ENCODE measurements at regions not wholly inside any gene's neighbourhood (a gene's known extent, or its start where the extent isn't known, plus 50 kb on each side); places are given as distances from the start of the nearest gene placed in this dataset.

DNA sequence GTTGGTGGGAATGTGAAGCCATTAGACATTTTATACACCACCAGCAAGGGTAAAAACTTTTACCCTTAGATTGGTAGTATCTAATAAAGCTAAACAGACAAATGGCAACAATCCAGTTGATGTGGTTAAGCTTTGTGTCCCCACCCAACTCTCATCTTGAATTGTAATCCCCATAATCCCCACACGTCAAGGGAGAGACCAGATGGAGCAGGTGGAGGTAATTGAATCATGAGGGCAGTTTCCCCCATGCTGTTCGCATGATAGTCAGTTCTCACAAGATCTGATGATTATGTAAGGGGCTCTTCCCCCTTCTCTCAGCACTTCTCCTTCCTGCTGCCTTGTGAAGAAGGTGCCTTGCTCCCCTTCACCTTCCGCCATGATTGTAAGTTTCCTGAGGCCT lies 602.3 kb downstream of the NUF2 start:
- Histone ChIP-seq H3K27me3 (replicated peaks in 2 of 5; ENCODE audit: control insufficient read depth in 4 of 5, insufficient read depth in 5 of 5, low read length in 4 of 5) (no peaks in the 10 kb centered on the region), H3K36me3 (ENCODE audit: control insufficient read depth in 4 of 4, insufficient read depth in 4 of 4, low read length in 3 of 4) (no peaks in the 10 kb centered on the region), H3K4me1 (ENCODE audit: control extremely low read depth in 1 of 4, control insufficient read depth in 4 of 4, insufficient read depth in 4 of 4, low read length in 3 of 4) (peaks cover 3 to 26% (median 10%) of the 10 kb centered on the region in 4 experiments), H3K27ac (ENCODE audit: insufficient read depth in 1 of 2, low read depth in 1 of 2, low read length in 2 of 2, poor library complexity in 1 of 2, severe bottlenecking in 2 of 2) (no peak overlapping the region), H3K9me3 (ENCODE audit: control extremely low read depth in 1 of 5, control insufficient read depth in 4 of 5, insufficient read depth in 2 of 5, low read depth in 1 of 5, low read length in 4 of 5) (no peaks in the 10 kb centered on the region), H3K4me3 (ENCODE audit: control insufficient read depth in 1 of 7, extremely low read depth in 1 of 7, insufficient read depth in 4 of 7, low read depth in 2 of 7, low read length in 6 of 7) (no peak overlapping the region)
- no peak for DNase-seq
- POLR2A ChIA-PET = no interaction called here
- CTCF ChIA-PET = no interaction called here
- WGBS (ENCODE audit: insufficient coverage) = 100% methylated on average over 2 of the region's 3 CpGs

DNA sequence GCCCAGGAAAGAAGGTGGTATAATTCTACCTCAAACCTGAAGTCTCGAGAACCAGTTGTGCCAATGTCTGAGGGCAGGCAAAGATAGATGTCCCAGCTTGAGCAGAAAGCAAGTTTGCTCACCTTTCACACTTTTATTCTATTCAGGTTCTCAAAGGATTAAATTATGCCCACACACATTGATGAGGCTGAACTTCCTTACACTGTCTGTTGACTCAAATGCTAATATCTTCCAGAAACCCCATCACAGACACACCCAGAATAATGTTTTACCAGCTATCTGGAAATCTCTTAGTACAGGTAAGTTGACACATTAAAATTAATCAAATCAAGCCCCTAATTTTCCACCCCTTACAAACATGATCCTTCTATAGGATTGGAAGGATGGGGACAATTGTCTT lies 605.7 kb downstream of the NUF2 start:
- POLR2A ChIA-PET = no interaction called here

DNA sequence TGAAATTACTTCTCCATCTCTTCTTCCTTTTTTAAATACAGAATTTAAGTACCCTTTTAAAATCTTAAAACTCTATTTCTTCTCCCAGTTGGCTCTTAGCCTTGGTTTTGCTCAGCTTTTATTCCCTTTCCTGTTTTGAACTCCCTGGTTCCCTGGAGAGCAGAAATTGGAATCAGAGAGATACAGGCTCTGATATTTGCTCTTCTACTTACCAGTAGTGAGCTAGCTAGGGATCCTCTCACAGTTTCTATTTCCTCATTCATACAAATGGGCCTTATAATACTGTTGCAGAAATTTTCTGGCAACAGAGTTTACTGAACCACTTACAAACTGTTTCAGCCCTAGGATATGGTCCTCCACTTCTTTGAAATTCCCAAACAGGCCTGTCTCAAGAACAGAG lies 606.3 kb downstream of the NUF2 start:
- Histone ChIP-seq H3K9me3 (ENCODE audit: control extremely low read depth in 1 of 5, control insufficient read depth in 4 of 5, insufficient read depth in 2 of 5, low read depth in 1 of 5, low read length in 4 of 5) (no peaks in the 10 kb centered on the region), H3K4me3 (ENCODE audit: control insufficient read depth in 1 of 7, extremely low read depth in 1 of 7, insufficient read depth in 4 of 7, low read depth in 2 of 7, low read length in 6 of 7) (no peak overlapping the region), H3K27ac (ENCODE audit: insufficient read depth in 1 of 2, low read depth in 1 of 2, low read length in 2 of 2, poor library complexity in 1 of 2, severe bottlenecking in 2 of 2) (peak overlapping the region; percentile 12 to 79), H3K27me3 (replicated peaks in 2 of 5; ENCODE audit: control insufficient read depth in 4 of 5, insufficient read depth in 5 of 5, low read length in 4 of 5) (no peaks in the 10 kb centered on the region), H3K36me3 (ENCODE audit: control insufficient read depth in 4 of 4, insufficient read depth in 4 of 4, low read length in 3 of 4) (no peaks in the 10 kb centered on the region), H3K4me1 (ENCODE audit: control extremely low read depth in 1 of 4, control insufficient read depth in 4 of 4, insufficient read depth in 4 of 4, low read length in 3 of 4) (peaks cover 3 to 18% (median 6%) of the 10 kb centered on the region in 4 experiments)
- ChIA-PET POLR2A (no interaction called here), CTCF (no interaction called here)
- no peak for DNase-seq

More for the DNA sequence above, 605.7 kb downstream of the NUF2 start:
- 89% methylated on average over 1 of the region's 1 CpG for WGBS (ENCODE audit: insufficient coverage)
- Histone ChIP-seq H3K4me1 (ENCODE audit: control extremely low read depth in 1 of 4, control insufficient read depth in 4 of 4, insufficient read depth in 4 of 4, low read length in 3 of 4) (peaks cover 3 to 23% (median 10%) of the 10 kb centered on the region in 4 experiments), H3K36me3 (ENCODE audit: control insufficient read depth in 4 of 4, insufficient read depth in 4 of 4, low read length in 3 of 4) (no peaks in the 10 kb centered on the region), H3K4me3 (ENCODE audit: control insufficient read depth in 1 of 7, extremely low read depth in 1 of 7, insufficient read depth in 4 of 7, low read depth in 2 of 7, low read length in 6 of 7) (no peak overlapping the region), H3K27me3 (replicated peaks in 2 of 5; ENCODE audit: control insufficient read depth in 4 of 5, insufficient read depth in 5 of 5, low read length in 4 of 5) (no peaks in the 10 kb centered on the region), H3K27ac (ENCODE audit: insufficient read depth in 1 of 2, low read depth in 1 of 2, low read length in 2 of 2, poor library complexity in 1 of 2, severe bottlenecking in 2 of 2) (no peak overlapping the region), H3K9me3 (ENCODE audit: control extremely low read depth in 1 of 5, control insufficient read depth in 4 of 5, insufficient read depth in 2 of 5, low read depth in 1 of 5, low read length in 4 of 5) (no peaks in the 10 kb centered on the region)
- CTCF ChIA-PET = no interaction called here
- no peak for DNase-seq

DNA sequence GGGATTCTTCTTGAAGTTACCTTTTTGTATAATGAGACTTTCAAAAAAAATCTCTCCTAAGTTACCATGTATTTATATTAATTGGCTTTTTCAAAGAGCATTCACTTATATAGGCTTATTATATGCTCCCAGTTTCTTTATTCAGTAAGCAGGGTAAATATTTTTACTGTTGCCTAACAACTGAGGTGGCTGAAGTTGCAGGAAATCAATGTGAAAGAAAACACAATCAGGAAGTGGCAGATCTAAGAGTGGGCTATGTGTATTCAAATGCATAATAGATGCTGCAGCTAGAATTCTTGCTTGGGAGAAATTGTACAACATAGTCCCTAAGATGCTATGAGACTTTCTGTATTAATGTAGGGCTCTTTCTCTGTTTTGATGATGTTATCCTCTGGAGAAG lies 606.9 kb downstream of the NUF2 start:
- Histone ChIP-seq H3K4me3 (ENCODE audit: control insufficient read depth in 1 of 7, extremely low read depth in 1 of 7, insufficient read depth in 4 of 7, low read depth in 2 of 7, low read length in 6 of 7) (no peak overlapping the region), H3K27ac (ENCODE audit: insufficient read depth in 1 of 2, low read depth in 1 of 2, low read length in 2 of 2, poor library complexity in 1 of 2, severe bottlenecking in 2 of 2) (peak overlapping the region; percentile 12 to 79), H3K36me3 (ENCODE audit: control insufficient read depth in 4 of 4, insufficient read depth in 4 of 4, low read length in 3 of 4) (no peaks in the 10 kb centered on the region), H3K4me1 (ENCODE audit: control extremely low read depth in 1 of 4, control insufficient read depth in 4 of 4, insufficient read depth in 4 of 4, low read length in 3 of 4) (peaks cover 2 to 12% (median 4%) of the 10 kb centered on the region in 4 experiments), H3K9me3 (ENCODE audit: control extremely low read depth in 1 of 5, control insufficient read depth in 4 of 5, insufficient read depth in 2 of 5, low read depth in 1 of 5, low read length in 4 of 5) (no peaks in the 10 kb centered on the region), H3K27me3 (replicated peaks in 2 of 5; ENCODE audit: control insufficient read depth in 4 of 5, insufficient read depth in 5 of 5, low read length in 4 of 5) (no peaks in the 10 kb centered on the region)
- DNase-seq = peak; percentile 56 to 71 (median 64)
- ChIA-PET CTCF (no interaction called here), POLR2A (no interaction called here)

DNA sequence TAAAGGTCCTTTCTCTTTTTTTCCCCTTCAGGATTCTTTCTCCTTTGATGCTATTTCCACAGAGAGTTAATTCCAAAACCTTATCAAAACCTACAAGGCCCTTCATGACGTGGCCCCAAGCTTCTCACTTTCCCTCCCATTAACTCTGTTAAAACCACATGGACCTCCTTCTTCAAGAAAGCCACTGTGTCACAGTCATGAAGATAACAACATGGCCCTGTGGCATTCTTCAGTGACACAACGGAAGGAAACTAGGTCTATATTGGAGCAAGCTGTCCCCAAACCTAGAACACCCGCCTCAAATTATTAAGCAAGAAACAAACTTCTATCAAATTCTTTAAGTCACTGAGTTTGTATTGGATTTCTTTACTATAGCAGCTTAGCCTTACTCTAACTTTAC lies 611.1 kb downstream of the NUF2 start:
- CTCF ChIA-PET = no interaction called here
- H3K4me1 ChIP-seq (ENCODE audit: control extremely low read depth in 1 of 4, control insufficient read depth in 4 of 4, insufficient read depth in 4 of 4, low read length in 3 of 4) = peaks cover 0 to 7% (median 4%) of the 10 kb centered on the region in 4 experiments
- no peaks in the 10 kb centered on the region for H3K27me3 ChIP-seq (replicated peaks in 2 of 5; ENCODE audit: control insufficient read depth in 4 of 5, insufficient read depth in 5 of 5, low read length in 4 of 5)
- POLR2A ChIA-PET = no interaction called here
- no peaks in the 10 kb centered on the region for H3K36me3 ChIP-seq (ENCODE audit: control insufficient read depth in 4 of 4, insufficient read depth in 4 of 4, low read length in 3 of 4)
- DNase-seq = no peak
- H3K9me3 ChIP-seq (ENCODE audit: control extremely low read depth in 1 of 5, control insufficient read depth in 4 of 5, insufficient read depth in 2 of 5, low read depth in 1 of 5, low read length in 4 of 5) = no peaks in the 10 kb centered on the region
- 100% methylated on average over 2 of the region's 3 CpGs for WGBS (ENCODE audit: insufficient coverage)
- H3K4me3 ChIP-seq (ENCODE audit: control insufficient read depth in 1 of 7, extremely low read depth in 1 of 7, insufficient read depth in 4 of 7, low read depth in 2 of 7, low read length in 6 of 7) = no peak overlapping the region
- H3K27ac ChIP-seq (ENCODE audit: insufficient read depth in 1 of 2, low read depth in 1 of 2, low read length in 2 of 2, poor library complexity in 1 of 2, severe bottlenecking in 2 of 2) = no peak overlapping the region

DNA sequence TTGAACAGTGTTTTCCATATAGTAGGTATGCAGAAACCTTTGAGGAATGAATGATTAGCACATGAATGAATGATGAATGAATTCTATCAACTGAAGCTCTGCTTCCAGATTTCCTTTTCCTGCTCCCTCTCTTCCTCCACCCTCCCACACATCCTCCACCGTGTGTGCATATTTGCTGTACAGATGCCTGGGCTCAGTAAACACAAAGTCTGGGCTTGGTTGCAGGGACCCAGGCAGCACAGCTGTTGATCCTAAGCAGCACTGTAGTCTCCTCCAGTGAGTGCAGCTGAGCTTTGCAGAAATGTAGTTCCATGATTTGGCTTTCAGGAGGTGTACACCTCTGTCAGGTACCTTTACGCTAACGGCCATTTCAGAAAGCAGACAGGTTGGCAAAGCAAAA lies 611.7 kb downstream of the NUF2 start:
- 96% methylated on average over 3 of the region's 3 CpGs for WGBS (ENCODE audit: insufficient coverage)
- Histone ChIP-seq H3K36me3 (ENCODE audit: control insufficient read depth in 4 of 4, insufficient read depth in 4 of 4, low read length in 3 of 4) (no peaks in the 10 kb centered on the region), H3K27me3 (replicated peaks in 2 of 5; ENCODE audit: control insufficient read depth in 4 of 5, insufficient read depth in 5 of 5, low read length in 4 of 5) (no peaks in the 10 kb centered on the region), H3K4me1 (ENCODE audit: control extremely low read depth in 1 of 4, control insufficient read depth in 4 of 4, insufficient read depth in 4 of 4, low read length in 3 of 4) (peaks cover 0 to 2% (median under 1%) of the 10 kb centered on the region in 4 experiments), H3K9me3 (ENCODE audit: control extremely low read depth in 1 of 5, control insufficient read depth in 4 of 5, insufficient read depth in 2 of 5, low read depth in 1 of 5, low read length in 4 of 5) (no peaks in the 10 kb centered on the region), H3K27ac (ENCODE audit: insufficient read depth in 1 of 2, low read depth in 1 of 2, low read length in 2 of 2, poor library complexity in 1 of 2, severe bottlenecking in 2 of 2) (no peak overlapping the region), H3K4me3 (ENCODE audit: control insufficient read depth in 1 of 7, extremely low read depth in 1 of 7, insufficient read depth in 4 of 7, low read depth in 2 of 7, low read length in 6 of 7) (no peak overlapping the region)
- ChIA-PET CTCF (no interaction called here), POLR2A (no interaction called here)
- DNase-seq = no peak

DNA sequence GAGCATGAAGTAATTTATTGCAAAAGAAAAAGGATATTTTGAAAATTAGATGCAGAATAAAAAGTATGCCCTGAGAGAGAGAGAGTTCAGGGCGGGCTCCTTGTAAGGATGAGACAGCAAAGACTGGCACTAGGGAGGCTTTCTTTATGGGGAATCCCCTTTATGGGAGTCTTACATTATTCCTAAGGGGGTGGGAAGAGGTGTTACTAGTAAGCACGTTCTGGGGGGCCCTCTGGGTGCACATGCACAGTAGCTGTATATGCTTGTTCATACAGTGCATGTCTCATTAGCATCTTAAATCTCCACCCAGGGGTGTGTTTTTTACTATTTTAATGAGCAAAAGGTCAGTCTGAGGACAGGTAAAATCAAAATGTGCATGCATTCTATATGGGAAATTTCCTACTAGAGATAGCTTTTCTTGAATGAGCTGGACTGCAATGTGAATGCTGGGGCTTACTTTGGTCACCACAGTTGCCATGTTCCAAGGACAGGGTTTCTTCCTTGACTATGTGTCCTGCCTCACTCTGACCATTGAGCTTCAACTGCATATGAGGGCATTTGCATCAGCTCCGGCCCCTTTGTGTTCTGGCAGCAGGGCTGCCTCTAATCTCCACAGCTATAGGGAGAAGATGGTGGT lies 614.1 kb downstream of the NUF2 start:
- H3K27ac ChIP-seq (ENCODE audit: insufficient read depth in 1 of 2, low read depth in 1 of 2, low read length in 2 of 2, poor library complexity in 1 of 2, severe bottlenecking in 2 of 2) = no peak overlapping the region
- H3K4me1 ChIP-seq (ENCODE audit: control extremely low read depth in 1 of 4, control insufficient read depth in 4 of 4, insufficient read depth in 4 of 4, low read length in 3 of 4) = no peaks in the 10 kb centered on the region
- no peaks in the 10 kb centered on the region for H3K36me3 ChIP-seq (ENCODE audit: control insufficient read depth in 4 of 4, insufficient read depth in 4 of 4, low read length in 3 of 4)
- ChIA-PET CTCF (interaction anchor here (0.7 kb wide), 1 partner anchor 13 kb away, joined by 3 read pairs; no protein-coding TSS in a partner anchor), POLR2A (no interaction called here)
- WGBS (ENCODE audit: insufficient coverage) = 95% methylated on average over 2 of the region's 3 CpGs
- no peak overlapping the region for H3K4me3 ChIP-seq (ENCODE audit: control insufficient read depth in 1 of 7, extremely low read depth in 1 of 7, insufficient read depth in 4 of 7, low read depth in 2 of 7, low read length in 6 of 7)
- DNase-seq = no peak
- H3K9me3 ChIP-seq (ENCODE audit: control extremely low read depth in 1 of 5, control insufficient read depth in 4 of 5, insufficient read depth in 2 of 5, low read depth in 1 of 5, low read length in 4 of 5) = no peaks in the 10 kb centered on the region
- no peaks in the 10 kb centered on the region for H3K27me3 ChIP-seq (replicated peaks in 2 of 5; ENCODE audit: control insufficient read depth in 4 of 5, insufficient read depth in 5 of 5, low read length in 4 of 5)

Data from common myeloid progenitor, CD34-positive (primary cell).